ENCODE measurements at regions not wholly inside any gene's neighbourhood (a gene's known extent, or its start where the extent isn't known, plus 50 kb on each side); places are given as distances from the start of the nearest gene placed in this dataset.

DNA sequence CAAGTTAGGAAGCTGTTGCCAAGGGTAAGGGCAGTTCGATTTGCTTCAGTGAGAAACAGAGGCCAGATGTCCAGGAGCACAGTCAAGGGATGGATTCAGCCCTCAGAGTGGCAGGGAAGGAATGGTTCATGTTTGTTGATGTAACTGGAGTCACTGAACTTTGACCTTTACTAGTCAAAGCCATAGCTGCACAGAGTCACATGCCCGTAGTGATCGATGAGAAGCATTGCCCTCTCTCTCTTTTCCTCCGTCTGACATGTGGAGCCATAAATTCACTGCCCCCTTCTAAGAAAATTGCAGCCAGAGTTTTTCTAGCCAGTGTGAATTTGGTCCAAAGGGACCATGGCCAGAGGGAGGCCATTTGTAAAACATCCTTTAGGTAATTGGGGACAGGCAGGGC lies 124.1 kb upstream of the MTNR1B start:
- DNase-seq = no peak

DNA sequence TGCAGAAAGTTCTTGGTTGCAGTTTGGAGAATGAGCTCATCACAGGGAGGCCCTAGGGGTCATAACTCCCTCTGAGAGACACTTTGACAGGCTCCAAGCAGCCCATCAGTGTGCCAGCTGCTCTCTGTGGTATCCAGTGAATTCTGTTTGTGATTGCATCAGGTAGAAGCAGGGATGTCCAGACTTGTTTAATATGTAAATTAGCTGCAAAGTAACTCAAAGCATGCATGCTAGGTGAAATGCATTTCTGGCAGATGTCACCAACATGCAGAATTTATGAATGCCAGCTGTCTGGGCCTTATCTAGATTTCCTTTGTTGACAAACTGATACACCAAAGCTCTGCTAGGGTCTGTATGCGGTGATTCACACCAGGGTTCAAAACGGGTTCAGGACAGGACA lies 123.6 kb upstream of the MTNR1B start:
- DNase-seq = peak; percentile 99

DNA sequence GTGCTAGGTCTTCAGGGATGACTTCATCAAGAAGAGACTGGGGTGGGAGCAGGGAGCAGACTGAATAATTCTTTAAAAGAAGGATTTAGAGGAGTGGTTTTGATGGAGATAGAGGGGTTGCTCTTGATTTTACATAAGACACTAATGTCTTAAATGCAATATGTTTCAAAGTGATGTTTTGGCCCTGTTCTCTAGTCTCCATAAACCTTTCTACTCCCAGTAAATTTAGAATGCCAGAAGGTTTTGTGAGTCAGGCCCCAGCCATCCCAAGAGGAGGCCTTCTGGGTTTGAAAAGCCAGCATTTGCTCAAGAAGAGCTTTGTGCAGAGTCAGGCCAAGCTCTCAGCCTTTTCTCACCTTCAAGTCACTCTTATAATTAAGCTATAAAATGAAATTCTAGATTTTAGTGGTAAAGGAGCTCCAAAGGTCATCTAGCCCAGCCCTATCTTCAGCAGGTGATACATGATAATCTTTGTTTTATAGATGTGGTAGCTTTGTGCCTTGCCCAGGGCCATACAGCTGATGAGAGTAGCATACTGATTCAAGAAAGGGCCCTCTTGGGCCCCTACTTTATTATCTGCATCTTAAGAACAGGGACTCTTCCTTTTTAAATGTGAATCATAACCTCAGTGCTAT lies 122.8 kb upstream of the MTNR1B start:
- peak; percentile 66 for DNase-seq

DNA sequence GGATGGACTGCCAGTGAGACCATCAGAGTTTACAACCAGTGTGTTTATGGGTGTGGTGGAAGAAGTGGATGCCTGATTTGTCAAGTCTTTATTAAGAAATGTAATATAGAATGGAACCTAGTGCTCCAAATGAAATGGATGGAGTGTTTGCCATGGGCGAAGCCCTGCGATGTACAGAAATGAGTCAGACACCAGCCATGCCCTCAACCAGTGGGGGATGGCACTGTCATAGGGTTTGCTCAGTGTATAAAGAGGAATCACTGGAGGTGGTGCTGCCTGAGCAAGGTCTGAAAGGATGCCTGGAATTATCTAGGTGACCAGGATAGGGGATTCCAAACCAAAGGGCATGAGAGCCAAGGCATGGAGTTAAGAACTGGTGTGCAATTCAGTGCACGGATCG lies 120.9 kb upstream of the MTNR1B start:
- DNase-seq = peak; percentile 61

DNA sequence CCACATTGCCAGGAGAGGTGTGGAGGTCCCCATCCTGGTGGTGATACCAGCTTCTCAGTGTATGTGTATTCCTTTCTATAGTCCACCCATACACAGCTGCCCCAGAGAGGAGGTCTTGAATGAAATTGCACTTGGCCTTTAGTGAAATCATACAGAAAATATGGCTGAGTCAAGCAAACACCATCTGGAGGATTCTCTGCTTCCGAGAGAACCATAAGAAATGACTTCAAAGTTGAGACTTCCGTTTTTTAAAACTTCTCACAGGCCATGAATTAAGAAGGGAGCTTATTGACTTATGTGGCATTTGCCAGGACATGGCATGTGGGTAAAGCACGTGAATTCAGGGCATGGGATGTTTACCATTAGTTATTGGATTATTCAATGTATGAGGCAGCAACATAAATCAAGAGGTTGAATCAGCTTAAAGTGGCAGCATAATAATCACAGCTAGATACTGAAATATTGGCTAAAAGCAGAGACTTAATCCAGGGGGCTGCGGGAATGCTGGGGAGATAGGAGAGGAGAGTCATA lies 119.1 kb upstream of the MTNR1B start:
- DNase-seq = peak; percentile 60

DNA sequence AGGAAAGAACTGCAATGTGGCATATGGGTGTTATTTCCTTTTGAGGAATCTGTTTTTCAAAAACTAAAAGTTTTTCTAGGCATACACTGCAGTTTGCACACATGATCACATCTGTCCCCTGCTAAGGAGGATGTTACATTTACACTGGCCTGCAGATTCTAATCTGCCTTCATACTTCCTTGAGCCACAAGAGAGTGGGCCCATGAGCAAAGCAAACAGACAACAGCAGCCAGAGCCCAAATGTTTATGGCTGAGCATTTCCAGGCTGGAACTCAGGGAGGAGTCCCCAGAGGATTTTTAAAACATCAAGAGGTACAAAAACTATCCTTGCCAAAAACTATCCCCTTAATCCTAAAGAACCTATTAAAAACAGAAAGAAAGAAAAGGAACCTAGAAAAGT lies 117.2 kb upstream of the MTNR1B start:
- DNase-seq = peak; percentile 65

DNA sequence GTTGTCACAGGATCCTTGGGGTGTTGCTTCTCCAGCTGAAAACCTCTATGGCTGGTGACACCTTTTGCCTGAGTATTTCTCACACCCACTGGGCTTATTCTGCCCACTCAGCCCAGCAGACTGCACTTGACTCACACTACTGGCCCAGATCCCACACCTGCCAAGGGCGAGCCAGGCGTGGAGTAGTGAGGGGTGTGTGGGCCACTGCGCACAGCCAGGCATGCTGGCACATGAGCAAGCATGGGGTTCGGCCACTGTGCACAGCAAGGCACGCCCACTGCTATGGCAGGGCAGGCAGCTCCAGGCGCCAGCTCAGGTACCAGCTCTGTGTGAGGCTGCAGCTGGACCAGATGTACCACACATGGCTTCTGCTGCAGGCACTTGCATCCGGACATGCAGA lies 116.5 kb upstream of the MTNR1B start:
- peak; percentile 49 for DNase-seq

DNA sequence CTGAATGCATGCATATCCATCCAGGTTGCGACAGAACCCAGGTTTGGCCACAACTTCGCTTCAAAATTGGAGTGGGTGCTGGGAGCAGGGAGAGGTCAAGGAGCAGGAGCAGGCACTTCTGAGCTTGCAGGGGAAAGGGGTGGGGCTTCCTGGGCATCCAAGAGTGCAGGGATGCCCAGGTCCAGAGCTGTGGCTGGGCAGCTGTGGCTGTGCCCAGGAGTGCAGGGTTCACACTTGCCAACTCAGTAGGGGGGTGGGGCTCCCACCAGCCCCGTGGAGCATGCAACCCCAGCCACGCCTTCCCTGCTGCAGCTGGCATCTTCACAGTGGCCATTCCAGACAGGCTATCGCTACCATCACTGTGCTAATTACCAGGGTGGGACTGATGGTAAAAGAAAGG lies 115.3 kb upstream of the MTNR1B start:
- peak; percentile 67 for DNase-seq

DNA sequence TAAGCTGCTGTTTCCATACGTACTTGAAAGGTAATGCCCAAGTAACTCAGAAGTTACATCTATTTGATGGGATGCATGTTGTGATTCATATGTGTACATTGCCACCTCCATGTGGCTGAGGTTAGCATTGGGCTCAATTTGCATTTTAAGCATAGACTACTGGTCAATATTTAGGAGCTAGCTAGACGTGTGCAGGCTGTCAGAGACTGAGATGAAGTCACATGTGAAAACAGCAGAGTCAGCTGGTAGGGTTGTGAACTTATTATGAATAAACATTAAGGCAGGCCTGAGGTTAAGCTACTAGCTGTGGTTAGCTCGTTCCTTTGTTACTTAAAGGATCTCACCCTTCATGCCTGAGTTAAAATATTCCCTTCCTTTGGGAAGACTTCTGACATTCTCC lies 114.5 kb upstream of the MTNR1B start:
- peak; percentile 79 for DNase-seq

DNA sequence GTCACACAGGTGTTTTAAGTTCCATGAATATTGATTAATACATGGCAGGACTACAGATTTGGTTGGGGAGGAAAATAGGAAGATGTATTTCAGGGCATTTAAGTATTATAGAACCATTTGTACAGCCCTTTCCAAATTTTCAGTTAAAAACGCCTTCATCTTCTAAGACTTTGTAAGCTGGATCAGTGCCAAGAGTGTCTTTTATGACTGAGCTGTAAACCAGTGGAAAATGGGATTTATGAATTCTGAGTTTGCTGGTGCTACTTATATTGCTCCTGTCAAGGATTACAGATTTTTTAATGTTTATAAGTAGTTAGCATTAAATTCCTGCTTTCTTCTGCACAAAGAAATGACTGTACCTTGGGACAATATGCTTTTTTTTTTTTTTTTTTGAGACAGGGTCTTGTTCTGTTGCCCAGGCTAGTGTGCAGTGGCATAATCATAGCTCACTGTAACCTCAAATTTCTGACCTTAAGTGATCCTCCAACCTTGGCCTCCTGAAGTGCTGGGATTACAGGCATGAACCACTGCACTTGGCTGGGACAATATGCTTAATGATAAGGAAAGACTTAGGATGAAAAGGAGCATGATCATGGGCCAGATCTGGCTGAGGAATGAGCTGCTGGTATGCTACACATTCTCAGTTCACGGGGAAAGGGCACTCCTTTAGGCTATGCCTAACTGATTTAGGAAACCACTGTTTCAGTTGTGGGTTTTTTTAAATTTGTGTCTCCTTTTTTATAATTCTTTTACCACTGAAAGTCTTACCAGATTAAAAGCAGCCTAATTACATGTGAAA lies 113.6 kb upstream of the MTNR1B start:
- peak; percentile 40 for DNase-seq

DNA sequence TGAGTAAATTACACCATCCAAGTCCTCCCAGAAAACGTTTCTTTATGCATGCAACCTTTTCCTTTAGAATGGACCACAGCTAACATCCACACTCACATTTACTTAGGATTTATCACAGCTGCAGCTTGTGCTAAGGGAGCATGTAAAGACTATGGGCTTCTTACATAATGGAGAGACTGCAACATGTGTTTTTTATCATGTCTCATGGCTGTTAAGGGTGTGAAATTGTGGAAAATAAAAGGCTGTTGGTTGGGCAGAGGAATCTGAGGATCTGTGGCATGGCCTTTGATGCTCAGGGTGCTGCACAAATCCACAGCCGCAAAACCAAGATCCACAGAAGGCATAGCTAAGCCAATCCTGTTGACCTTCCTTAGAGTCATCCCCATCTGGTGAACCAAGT lies 112.0 kb upstream of the MTNR1B start:
- DNase-seq = peak; percentile 54

DNA sequence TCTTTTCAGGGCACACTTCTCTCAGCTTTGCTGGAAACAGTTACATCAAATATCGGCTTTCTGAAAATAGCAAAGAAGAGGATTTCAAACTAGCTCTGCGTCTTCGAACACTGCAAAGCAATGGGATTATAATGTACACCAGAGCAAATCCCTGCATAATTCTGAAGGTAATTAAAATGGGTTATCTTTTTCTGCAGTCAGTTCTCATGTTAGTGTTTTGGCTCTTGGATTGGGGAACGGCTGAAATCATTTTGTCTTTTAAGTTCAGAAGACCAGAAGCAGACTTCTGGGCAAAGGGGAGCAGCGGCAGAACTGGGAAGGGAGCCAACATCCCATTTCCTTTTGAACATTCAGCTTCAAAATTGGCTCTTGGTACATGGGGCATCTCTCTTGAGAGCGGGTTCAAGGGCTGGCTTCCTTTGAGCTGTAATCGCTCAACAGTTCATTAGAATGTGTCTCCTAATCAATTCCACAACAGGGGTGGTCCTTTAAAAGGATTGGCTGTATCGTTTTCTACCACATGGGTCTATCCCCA lies 110.2 kb upstream of the MTNR1B start:
- peak; percentile 65 for DNase-seq

DNA sequence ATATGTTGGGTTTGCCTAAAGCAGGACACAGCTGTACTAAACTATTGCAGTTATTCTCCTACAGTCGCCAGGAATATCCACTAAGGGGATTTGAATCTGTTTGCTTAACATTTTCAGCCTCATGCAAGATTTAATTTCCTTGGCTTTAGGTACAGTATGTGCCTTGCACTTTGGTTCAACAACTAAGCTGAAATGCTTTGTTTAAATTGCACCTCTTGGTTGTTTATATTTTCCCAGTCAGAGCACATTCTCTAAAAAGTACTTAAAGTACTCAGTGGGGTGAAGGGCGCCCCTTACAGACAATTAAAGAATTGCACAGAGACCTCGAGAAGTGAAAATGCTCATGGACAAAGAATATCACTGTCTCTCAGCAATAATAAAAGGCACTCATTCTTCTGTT lies 107.8 kb upstream of the MTNR1B start:
- DNase-seq = peak; percentile 56

DNA sequence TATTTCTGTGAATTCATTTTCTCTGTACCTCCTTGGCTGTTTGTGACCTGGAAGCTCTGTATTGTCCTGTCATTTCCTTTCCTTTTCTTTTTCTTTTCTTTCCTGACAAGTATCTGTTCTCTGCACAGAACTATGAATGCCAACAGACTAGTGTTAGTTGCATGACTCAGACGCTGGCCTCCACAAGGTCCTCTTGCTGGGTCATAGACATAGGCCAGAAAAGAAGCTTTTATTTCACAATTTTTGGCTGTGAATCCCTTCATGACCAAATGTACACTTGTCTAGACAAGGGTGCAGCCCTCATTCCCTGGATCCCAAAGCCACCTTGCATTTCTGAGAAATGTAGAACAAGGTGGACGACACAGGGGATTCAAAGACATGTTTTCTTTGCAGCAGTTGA lies 104.1 kb upstream of the MTNR1B start:
- DNase-seq = no peak

DNA sequence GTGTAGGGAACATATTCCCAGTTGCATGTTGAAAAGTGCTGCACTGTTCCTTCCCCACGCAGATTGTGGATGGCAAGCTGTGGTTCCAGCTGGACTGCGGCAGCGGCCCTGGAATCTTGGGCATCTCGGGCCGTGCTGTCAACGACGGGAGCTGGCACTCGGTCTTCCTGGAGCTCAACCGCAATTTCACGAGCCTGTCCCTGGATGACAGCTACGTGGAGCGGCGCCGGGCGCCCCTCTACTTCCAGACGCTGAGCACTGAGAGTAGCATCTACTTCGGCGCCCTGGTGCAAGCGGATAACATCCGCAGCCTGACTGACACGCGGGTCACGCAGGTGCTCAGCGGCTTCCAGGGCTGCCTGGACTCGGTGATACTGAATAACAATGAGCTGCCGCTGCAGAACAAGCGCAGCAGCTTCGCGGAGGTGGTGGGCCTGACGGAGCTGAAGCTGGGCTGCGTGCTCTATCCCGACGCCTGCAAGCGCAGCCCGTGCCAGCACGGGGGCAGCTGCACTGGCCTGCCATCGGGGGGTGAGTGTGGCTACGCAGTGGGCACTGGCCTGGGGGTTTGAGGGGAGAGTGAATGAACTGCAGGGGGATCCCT lies 102.7 kb upstream of the MTNR1B start:
- DNase-seq = no peak

DNA sequence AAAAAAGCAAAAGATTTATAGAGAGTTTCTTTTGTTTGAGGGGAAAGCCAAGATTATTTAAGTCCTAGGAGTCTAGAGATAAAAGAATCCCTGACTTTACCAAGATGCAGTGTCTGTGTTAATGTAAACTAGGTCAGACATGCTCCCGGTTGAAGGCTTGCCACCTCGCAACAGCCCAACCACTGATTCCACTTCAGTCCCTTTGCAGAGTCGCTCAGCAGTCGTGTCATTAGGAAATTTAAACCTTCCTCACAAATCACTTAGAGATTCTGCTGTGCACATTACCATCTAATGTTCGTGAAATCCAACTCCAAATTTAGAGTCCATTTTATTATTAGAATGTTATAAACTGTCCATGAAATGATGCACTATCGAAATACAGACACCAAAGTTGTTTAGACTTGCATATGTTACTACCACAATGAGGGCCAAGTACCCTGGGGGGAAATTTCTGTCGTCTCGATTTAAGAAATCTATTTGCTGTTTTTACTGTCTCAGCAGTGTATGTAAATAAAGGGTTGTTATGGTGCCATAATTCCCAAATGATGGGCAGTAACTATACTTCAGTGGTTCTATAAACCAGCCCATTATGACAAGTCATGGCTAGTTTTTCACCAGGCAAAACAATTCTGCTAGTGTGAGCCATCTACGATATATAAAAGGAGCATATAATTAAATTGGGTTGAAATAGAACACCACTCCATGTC lies 101.4 kb upstream of the MTNR1B start:
- DNase-seq = peak; percentile 100

DNA sequence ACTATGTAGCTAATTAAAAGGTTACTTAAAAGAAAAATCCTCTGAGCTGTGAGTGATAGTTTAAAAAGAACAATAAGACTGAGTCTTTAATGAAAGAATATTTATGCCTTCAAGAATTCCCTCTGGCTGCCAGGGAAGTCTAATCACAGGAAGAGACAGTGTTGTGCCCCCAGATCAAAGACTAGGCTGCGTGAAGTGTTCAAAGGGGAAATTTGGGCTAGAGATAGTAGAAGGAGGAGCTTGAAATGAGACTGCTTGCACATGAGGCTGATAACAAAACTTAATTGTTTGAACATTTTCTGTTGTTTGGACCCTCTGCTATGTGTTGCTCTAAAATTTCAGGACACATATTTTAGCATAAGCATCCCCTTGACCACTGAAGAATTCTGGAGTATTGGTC lies 99.7 kb upstream of the MTNR1B start:
- no peak for DNase-seq

DNA sequence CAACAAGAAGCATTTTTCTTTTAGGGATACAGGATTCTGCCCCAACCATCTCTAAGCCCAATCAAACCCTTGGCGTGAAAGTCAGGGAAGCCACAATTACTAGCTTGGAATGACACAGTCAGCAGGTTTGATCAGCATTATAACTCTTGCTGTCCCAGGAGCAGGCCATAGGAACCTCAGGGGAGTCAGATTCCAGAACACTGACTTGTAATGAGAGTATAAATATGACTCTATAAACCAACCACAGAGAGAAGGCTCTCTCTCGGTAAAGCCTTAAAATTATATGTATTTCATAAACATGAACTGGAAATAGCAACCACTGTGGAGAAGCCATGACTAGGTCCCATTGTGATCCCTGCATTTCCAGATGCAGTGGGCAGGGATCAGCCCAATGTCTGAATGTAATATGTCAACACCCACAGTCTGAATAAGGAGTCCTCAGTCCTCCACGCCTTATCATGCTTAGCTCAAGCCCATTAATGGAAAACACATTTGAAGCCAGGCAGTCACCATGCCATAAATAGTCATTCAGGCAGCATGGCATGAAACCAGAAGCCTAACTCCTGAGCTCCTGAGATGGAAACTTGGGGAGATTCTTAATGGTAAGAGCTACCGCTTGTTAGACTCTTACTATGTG lies 99.1 kb upstream of the MTNR1B start:
- no peak for DNase-seq

DNA sequence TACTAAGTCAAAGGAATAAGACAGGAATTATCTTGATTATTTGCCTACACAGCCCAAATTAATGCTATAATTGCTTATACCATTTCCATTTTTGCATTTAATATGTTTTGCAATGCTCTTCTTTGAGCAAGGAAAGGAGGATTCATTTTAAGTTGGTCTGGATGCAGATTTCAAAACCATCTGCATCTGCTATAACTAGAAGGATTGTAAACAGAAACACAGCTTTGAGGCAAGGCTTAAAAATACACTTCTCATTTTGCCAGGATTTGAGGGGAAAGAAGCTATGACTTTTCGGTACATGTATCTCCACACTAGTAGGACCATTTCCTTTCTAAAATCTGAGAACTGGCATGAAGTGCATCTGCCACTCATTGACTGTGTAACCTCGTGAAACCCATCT lies 95.9 kb upstream of the MTNR1B start:
- no peak for DNase-seq

DNA sequence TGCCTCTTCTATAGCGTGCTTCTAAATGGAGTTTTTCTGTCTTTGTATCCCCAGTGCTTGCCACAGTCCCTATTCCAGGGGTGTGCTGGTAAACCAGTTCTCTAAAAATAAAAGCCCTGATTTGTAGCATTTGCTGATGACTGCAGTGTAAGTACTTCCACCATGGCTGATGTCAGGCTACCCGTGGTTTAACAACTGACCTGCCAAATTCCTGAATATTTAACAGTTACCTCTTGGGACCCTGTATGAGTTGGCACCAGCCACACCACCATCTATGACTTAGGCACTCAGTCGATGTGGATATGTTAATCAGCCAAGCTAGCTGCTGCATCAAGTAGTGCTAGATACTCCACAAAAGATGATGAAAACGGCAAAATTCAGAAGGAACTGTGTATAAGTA lies 94.0 kb upstream of the MTNR1B start:
- DNase-seq = no peak

DNA sequence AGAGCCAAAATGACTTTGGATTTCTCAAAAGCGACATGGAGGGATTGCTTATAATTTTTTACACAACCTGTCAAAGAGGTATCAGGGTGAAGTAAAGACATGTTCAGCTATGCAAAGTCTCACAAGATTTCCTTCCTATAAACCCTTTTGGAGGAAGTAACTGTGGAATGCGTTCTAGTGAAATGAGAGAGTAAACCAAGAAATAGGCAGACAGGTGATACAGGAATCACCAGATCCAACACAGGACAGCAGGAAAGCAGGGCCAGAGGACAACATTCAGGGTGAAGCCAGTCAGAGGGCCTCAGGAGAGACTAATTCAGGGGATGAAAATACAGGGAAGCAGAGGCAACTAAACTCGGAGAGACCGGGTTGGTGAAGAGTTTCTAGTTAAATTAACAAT lies 90.4 kb upstream of the MTNR1B start:
- DNase-seq = no peak

DNA sequence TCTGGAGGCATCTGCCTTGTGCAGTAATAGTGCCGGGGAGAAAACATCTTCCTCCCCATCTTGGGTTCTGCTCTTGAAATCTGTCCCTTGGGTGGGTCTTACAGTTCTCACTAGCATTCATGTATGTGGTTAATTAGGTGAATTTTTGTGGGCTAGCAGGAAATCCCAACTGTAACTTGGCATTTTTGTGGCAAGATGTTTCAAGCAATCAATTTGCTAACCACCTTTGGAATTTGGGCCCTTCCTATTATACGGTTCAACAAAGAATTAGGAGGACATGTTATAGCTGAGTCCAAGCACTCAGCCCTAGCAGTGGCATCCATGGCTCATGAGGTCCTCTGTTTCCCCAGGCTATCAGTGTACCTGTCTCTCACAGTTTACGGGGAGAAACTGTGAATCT lies 89.1 kb upstream of the MTNR1B start:
- no peak for DNase-seq

Data from NCI-H69 (cell line).